ENCODE measurements at regions not wholly inside any gene's neighbourhood (a gene's known extent, or its start where the extent isn't known, plus 50 kb on each side); places are given as distances from the start of the nearest gene placed in this dataset.

- DNase-seq (ENCODE audit: low spot score): no peak
- H3K27ac ChIP-seq (ENCODE audit: extremely low read length, insufficient read depth, low read length): no peak overlapping the region
- H3K4me1 ChIP-seq (ENCODE audit: insufficient read depth, low read length): no peaks in the 10 kb centered on the region
- TF ChIP-seq PLRG1 (conservative IDR thresholded peaks at IDR 0.05) (no peak), SKI (IDR thresholded peaks at IDR 0.05; ENCODE audit: partially characterized antibody) (no peak), GLMP (CRISPR knock-in tag; IDR thresholded peaks at IDR 0.05; ENCODE audit: borderline replicate concordance) (no peak), ELF4 (CRISPR knock-in tag; IDR thresholded peaks at IDR 0.05; ENCODE audit: borderline replicate concordance) (no peak), ZBTB21 (CRISPR knock-in tag; IDR thresholded peaks at IDR 0.05) (no peak), ZFP1 (CRISPR knock-in tag; IDR thresholded peaks at IDR 0.05) (no peak), IRF1 (CRISPR knock-in tag; IDR thresholded peaks at IDR 0.05; ENCODE audit: low read depth) (no peak), SIN3B (IDR thresholded peaks at IDR 0.05; ENCODE audit: low read length) (no peak), ZNF446 (CRISPR knock-in tag; IDR thresholded peaks at IDR 0.05) (no peak), AGO2 (optimal IDR thresholded peaks at IDR 0.05; ENCODE audit: low read depth, low read length) (no peak), FOSL1 (CRISPR knock-in tag; IDR thresholded peaks at IDR 0.05; ENCODE audit: borderline replicate concordance) (no peak)
- POLR2A ChIA-PET: no interaction called here
- H4K20me1 ChIP-seq (ENCODE audit: insufficient read depth, low read length): no peaks in the 10 kb centered on the region
- CTCF ChIA-PET (ENCODE audit: low intra/inter-chr PET ratio, low total read pairs): no interaction called here
- no peaks in the 10 kb centered on the region for H3K27me3 ChIP-seq (ENCODE audit: control insufficient read depth in 1 of 2, insufficient read depth in 2 of 2, low read length in 2 of 2)
- FAIRE-seq: no peak
- in situ Hi-C loops (cut with HindIII; ENCODE audit: extremely low pct_ligation_motif_present, low pct_unique_long_range_greater_than_20kb): no loop called here
- H2AFZ ChIP-seq (ENCODE audit: low read length): no peak overlapping the region
- H3K79me2 ChIP-seq (ENCODE audit: insufficient read depth, low read length): no peaks in the 10 kb centered on the region
- peaks cover 14% of the 10 kb centered on the region for H3K9me3 ChIP-seq (ENCODE audit: low read length)
- WGBS (ENCODE audit: low lambda C conversion rate): 83% methylated on average over 1 of the region's 1 CpG
- no peaks in the 10 kb centered on the region for H3K36me3 ChIP-seq (replicated peaks in 1 of 2; ENCODE audit: control insufficient read depth in 1 of 2, insufficient read depth in 2 of 2, low read length in 2 of 2)
- intact Hi-C loops (cut with micrococcal nuclease; ENCODE audit: unreplicated experiment): no loop called here
- no TSS peak for BruUV-seq (replicated peaks)
- no peak overlapping the region for H3K4me2 ChIP-seq (ENCODE audit: low read depth, low read length)
- H3K4me3 ChIP-seq (replicated peaks in 1 of 3; ENCODE audit: insufficient read depth in 1 of 3, low read depth in 2 of 3, low read length in 3 of 3): no peak overlapping the region
- no peak for ATAC-seq
- no peak overlapping the region for H3K9ac ChIP-seq (ENCODE audit: insufficient read depth, low read depth, low read length)
Measured at GRCh38 chrX:63475200-63475599, 124.1 kb upstream of the SPIN4 start.

Measured in HepG2 (cell line).